H7 (cell line): ENCODE measurements at regions not wholly inside any gene's neighbourhood (a gene's known extent, or its start where the extent isn't known, plus 50 kb on each side); places are given as distances from the start of the nearest gene placed in this dataset.
"Not testable (repeated sequence)": the region's sequence is repeated elsewhere in the genome, so short reads cannot be mapped to it uniquely, and the experiment has no call there.

Experiments used
- DNase-seq: peaks from one replicate; pipeline ENCODE4 v3.0.0; 2012
- H3K27me3 ChIP-seq: 2 replicates; pipeline ENCODE4 v1.6.0; 2011; ENCODE audit warnings: mild to moderate bottlenecking, low read length; ENCODE audit not compliant: control insufficient read depth, insufficient read depth
- H3K36me3 ChIP-seq: replicated peaks from 2 replicates; pipeline ENCODE4 v1.5.1; 2011; ENCODE audit warnings: low read length; ENCODE audit not compliant: control insufficient read depth, insufficient read depth
- H3K4me3 ChIP-seq: 2 replicates; pipeline ENCODE4 v1.5.1; 2011; ENCODE audit warnings: low read depth, mild to moderate bottlenecking, control low read depth, low read length, moderate library complexity; ENCODE audit not compliant: insufficient read depth

- no peaks in the 10 kb centered on the region; the same call in 1 of the 2 replicates for H3K27me3 ChIP-seq
- H3K4me3 ChIP-seq: no peak overlapping the region
- no peaks in the 10 kb centered on the region for H3K36me3 ChIP-seq
- DNase-seq: no peak
Observed at GRCh38 chr2:84273406-84273805, 185.7 kb downstream of the SUCLG1 start.

- DNase-seq: no peak
- no peaks in the 10 kb centered on the region for H3K36me3 ChIP-seq
- H3K4me3 ChIP-seq: no peak overlapping the region
- H3K27me3 ChIP-seq: no peaks in the 10 kb centered on the region; the same call in 1 of the 2 replicates
Observed at GRCh38 chr2:84271977-84272376, 187.1 kb downstream of the SUCLG1 start.

- H3K36me3 ChIP-seq: no peaks in the 10 kb centered on the region
- peak; percentile 34 for DNase-seq
- H3K27me3 ChIP-seq: no peaks in the 10 kb centered on the region
- H3K4me3 ChIP-seq: no peak overlapping the region
Observed at GRCh38 chr2:84257831-84258230, 201.2 kb downstream of the SUCLG1 start.

- DNase-seq: no peak
- H3K27me3 ChIP-seq: no peaks in the 10 kb centered on the region
- H3K4me3 ChIP-seq: no peak overlapping the region
- H3K36me3 ChIP-seq: no peaks in the 10 kb centered on the region
Observed at GRCh38 chr2:84251651-84252302, 207.3 kb downstream of the SUCLG1 start.

- DNase-seq: no peak
- H3K27me3 ChIP-seq: no peaks in the 10 kb centered on the region
- no peaks in the 10 kb centered on the region for H3K36me3 ChIP-seq
- H3K4me3 ChIP-seq: no peak overlapping the region
Observed at GRCh38 chr2:84249140-84249539, 209.9 kb downstream of the SUCLG1 start.

GRCh38 chr2:84247532-84247931 is 211.5 kb downstream of the SUCLG1 start:
- H3K4me3 ChIP-seq: no peak overlapping the region
- H3K36me3 ChIP-seq: no peaks in the 10 kb centered on the region
- no peaks in the 10 kb centered on the region for H3K27me3 ChIP-seq
- DNase-seq: no peak

GRCh38 chr2:84243788-84244733 is 215.0 kb downstream of the SUCLG1 start:
- H3K4me3 ChIP-seq: no peak overlapping the region
- no peak for DNase-seq

GRCh38 chr2:84238907-84239306 is 220.2 kb downstream of the SUCLG1 start:
- H3K27me3 ChIP-seq: no peaks in the 10 kb centered on the region
- DNase-seq: no peak
- no peaks in the 10 kb centered on the region for H3K36me3 ChIP-seq
- no peak overlapping the region for H3K4me3 ChIP-seq

More at GRCh38 chr2:84243788-84244733, 215.0 kb downstream of the SUCLG1 start:
- no peaks in the 10 kb centered on the region for H3K36me3 ChIP-seq
- no peaks in the 10 kb centered on the region for H3K27me3 ChIP-seq

GRCh38 chr2:84236288-84236687 is 222.8 kb downstream of the SUCLG1 start:
- Histone ChIP-seq H3K36me3 (no peaks in the 10 kb centered on the region), H3K27me3 (no peaks in the 10 kb centered on the region), H3K4me3 (no peak overlapping the region)
- DNase-seq: no peak

- no peak overlapping the region for H3K4me3 ChIP-seq
- H3K36me3 ChIP-seq: no peaks in the 10 kb centered on the region
- DNase-seq: no peak
- no peaks in the 10 kb centered on the region for H3K27me3 ChIP-seq
Observed at GRCh38 chr2:84234103-84234502, 225.0 kb downstream of the SUCLG1 start.

GRCh38 chr2:84231478-84231877 is 227.6 kb downstream of the SUCLG1 start:
- DNase-seq: no peak
- H3K27me3 ChIP-seq: no peaks in the 10 kb centered on the region
- H3K4me3 ChIP-seq: no peak overlapping the region
- no peaks in the 10 kb centered on the region for H3K36me3 ChIP-seq

- no peak for DNase-seq
- Histone ChIP-seq H3K27me3 (no peaks in the 10 kb centered on the region), H3K36me3 (no peaks in the 10 kb centered on the region)
Observed at GRCh38 chr2:84224121-84224520, 235.0 kb downstream of the SUCLG1 start.

GRCh38 chr2:84223191-84223590 is 235.9 kb downstream of the SUCLG1 start:
- Histone ChIP-seq H3K27me3 (no peaks in the 10 kb centered on the region), H3K4me3 (no peak overlapping the region), H3K36me3 (no peaks in the 10 kb centered on the region)
- DNase-seq: no peak

More at GRCh38 chr2:84224121-84224520, 235.0 kb downstream of the SUCLG1 start:
- no peak overlapping the region for H3K4me3 ChIP-seq

GRCh38 chr2:84221102-84221501 is 238.0 kb downstream of the SUCLG1 start:
- DNase-seq, H3K27me3 ChIP-seq, H3K36me3 ChIP-seq: not testable (repeated sequence)

GRCh38 chr2:84217456-84217855 is 241.6 kb downstream of the SUCLG1 start:
- Histone ChIP-seq H3K36me3 (no peaks in the 10 kb centered on the region), H3K4me3 (no peak overlapping the region), H3K27me3 (no peaks in the 10 kb centered on the region)
- DNase-seq: no peak

More at GRCh38 chr2:84221102-84221501, 238.0 kb downstream of the SUCLG1 start:
- not testable (repeated sequence) for H3K4me3 ChIP-seq
